ENCODE measurements at regions not wholly inside any gene's neighbourhood (a gene's known extent, or its start where the extent isn't known, plus 50 kb on each side); places are given as distances from the start of the nearest gene placed in this dataset.

DNA sequence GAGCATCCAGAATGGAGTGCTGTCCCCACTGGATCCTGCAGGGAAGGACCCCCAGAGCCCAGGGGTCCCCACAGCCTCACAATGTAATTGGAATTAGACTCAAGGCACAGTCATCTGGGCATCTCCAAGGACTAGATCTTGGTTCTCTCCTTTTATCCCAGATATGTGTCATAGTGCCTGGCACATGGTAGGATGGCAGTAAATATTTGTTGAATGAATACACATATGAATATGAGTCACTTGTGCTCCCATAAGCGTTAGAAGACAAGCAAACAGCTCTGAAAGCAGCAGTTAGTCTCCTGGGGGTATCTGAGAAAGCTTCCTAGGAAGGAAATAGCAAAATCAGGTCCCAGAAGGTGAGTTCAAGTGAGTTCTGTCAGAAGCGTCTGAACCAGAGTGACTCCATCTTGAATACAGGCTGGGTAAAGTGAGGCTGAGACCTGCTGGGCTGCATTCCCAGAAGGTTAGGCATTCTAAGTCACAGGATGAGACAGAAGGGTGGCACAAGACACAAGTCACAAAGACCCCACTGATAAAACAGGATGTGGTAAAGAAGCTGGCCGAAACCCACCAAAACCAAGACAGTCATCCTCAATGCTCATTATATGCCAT lies 234.1 kb upstream of the ID2 start:
- no peaks in the 10 kb centered on the region for H3K79me2 ChIP-seq (replicated peaks; ENCODE audit: insufficient read depth, low read length)
- H3K27ac ChIP-seq (ENCODE audit: low read length), result no peak overlapping the region
- TF ChIP-seq EZH2 (IDR thresholded peaks at IDR 0.05; ENCODE audit: borderline replicate concordance, insufficient read depth, low read length, poor library complexity, severe bottlenecking), result no peak
- TF ChIP-seq RAD21 (conservative IDR thresholded peaks at IDR 0.05), result no peak
- no peak for TF ChIP-seq EP300 (conservative IDR thresholded peaks at IDR 0.05; ENCODE audit: poor library complexity, severe bottlenecking)
- no peak for TF ChIP-seq TAF1 (IDR thresholded peaks at IDR 0.05; ENCODE audit: low read depth)
- TF ChIP-seq, protein P1, sequence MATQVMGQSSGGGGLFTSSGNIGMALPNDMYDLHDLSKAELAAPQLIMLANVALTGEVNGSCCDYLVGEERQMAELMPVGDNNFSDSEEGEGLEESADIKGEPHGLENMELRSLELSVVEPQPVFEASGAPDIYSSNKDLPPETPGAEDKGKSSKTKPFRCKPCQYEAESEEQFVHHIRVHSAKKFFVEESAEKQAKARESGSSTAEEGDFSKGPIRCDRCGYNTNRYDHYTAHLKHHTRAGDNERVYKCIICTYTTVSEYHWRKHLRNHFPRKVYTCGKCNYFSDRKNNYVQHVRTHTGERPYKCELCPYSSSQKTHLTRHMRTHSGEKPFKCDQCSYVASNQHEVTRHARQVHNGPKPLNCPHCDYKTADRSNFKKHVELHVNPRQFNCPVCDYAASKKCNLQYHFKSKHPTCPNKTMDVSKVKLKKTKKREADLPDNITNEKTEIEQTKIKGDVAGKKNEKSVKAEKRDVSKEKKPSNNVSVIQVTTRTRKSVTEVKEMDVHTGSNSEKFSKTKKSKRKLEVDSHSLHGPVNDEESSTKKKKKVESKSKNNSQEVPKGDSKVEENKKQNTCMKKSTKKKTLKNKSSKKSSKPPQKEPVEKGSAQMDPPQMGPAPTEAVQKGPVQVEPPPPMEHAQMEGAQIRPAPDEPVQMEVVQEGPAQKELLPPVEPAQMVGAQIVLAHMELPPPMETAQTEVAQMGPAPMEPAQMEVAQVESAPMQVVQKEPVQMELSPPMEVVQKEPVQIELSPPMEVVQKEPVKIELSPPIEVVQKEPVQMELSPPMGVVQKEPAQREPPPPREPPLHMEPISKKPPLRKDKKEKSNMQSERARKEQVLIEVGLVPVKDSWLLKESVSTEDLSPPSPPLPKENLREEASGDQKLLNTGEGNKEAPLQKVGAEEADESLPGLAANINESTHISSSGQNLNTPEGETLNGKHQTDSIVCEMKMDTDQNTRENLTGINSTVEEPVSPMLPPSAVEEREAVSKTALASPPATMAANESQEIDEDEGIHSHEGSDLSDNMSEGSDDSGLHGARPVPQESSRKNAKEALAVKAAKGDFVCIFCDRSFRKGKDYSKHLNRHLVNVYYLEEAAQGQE (IDR thresholded peaks at IDR 0.05; ENCODE audit: borderline replicate concordance), result no peak
- TF ChIP-seq POLR2AphosphoS5 (IDR thresholded peaks at IDR 0.05), result no peak
- TF ChIP-seq SMC3 (conservative IDR thresholded peaks at IDR 0.05; ENCODE audit: poor library complexity), result no peak
- no peak for TF ChIP-seq MXI1 (conservative IDR thresholded peaks at IDR 0.05; ENCODE audit: poor library complexity, severe bottlenecking)
- TF ChIP-seq, protein P2, sequence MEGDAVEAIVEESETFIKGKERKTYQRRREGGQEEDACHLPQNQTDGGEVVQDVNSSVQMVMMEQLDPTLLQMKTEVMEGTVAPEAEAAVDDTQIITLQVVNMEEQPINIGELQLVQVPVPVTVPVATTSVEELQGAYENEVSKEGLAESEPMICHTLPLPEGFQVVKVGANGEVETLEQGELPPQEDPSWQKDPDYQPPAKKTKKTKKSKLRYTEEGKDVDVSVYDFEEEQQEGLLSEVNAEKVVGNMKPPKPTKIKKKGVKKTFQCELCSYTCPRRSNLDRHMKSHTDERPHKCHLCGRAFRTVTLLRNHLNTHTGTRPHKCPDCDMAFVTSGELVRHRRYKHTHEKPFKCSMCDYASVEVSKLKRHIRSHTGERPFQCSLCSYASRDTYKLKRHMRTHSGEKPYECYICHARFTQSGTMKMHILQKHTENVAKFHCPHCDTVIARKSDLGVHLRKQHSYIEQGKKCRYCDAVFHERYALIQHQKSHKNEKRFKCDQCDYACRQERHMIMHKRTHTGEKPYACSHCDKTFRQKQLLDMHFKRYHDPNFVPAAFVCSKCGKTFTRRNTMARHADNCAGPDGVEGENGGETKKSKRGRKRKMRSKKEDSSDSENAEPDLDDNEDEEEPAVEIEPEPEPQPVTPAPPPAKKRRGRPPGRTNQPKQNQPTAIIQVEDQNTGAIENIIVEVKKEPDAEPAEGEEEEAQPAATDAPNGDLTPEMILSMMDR (IDR thresholded peaks at IDR 0.05; ENCODE audit: poor library complexity, severe bottlenecking), result no peak

DNA sequence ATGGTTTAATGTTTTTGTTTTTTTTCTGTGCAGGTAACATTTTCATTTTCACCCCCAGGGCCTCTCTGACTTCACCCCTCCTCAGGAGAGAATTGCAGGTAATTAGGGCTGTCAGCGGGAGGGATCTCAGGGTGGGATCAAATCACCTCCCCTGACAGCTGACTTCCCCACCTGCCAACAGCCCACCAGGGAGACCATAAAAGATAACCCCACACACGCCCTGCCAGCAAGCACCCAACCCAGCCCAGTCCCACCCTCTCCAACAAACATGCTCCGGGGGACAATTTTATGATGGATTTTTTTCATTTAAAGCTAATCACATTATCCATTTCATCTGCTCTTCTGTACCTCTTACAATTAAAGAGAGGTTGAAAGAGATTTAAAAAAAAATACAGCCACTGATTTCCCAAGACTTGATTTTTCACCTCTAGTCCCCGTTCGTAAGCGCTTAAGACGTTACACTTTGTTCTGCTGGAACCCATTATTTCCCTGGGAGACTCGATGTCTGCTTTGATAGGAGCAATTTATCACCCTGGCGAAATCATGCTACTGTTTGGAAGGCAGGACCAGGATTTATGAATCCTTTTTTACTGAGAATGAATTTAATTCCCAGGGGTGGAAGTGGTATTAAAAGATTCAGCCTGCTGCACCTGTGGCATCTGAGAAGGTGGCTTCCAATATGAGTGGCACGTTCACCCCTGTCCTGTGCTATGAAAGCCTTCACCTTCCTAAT lies 232.9 kb upstream of the ID2 start:
- Histone ChIP-seq H3F3A (ENCODE audit: insufficient read depth, low read length, poor library complexity, severe bottlenecking) (no peaks in the 10 kb centered on the region), H4K20me1 (ENCODE audit: insufficient read depth) (no peaks in the 10 kb centered on the region), H3K4me2 (ENCODE audit: low read length) (no peak overlapping the region), H3K9me3 (ENCODE audit: low read length) (no peaks in the 10 kb centered on the region), H3K9me2 (ENCODE audit: insufficient read depth, low read length) (no peaks in the 10 kb centered on the region), H3K27me3 (ENCODE audit: insufficient read depth, low read depth, low read length) (no peaks in the 10 kb centered on the region), H3K9ac (ENCODE audit: low read length) (no peak overlapping the region), H3K27ac (ENCODE audit: low read length) (peak overlapping the region; percentile 15), H3K36me3 (ENCODE audit: insufficient read depth, low read length) (no peaks in the 10 kb centered on the region), H2AFZ (ENCODE audit: low read depth, low read length) (no peak overlapping the region), H3K4me3 (ENCODE audit: low read length) (peak overlapping the region; percentile 20), H3K79me2 (replicated peaks; ENCODE audit: insufficient read depth, low read length) (no peaks in the 10 kb centered on the region)
- no peak for TF ChIP-seq SMC3 (conservative IDR thresholded peaks at IDR 0.05; ENCODE audit: poor library complexity)
- no peak for TF ChIP-seq RAD21 (conservative IDR thresholded peaks at IDR 0.05)
- TF ChIP-seq, protein P2 (IDR thresholded peaks at IDR 0.05; ENCODE audit: poor library complexity, severe bottlenecking), result no peak
- no peak for TF ChIP-seq POLR2AphosphoS5 (IDR thresholded peaks at IDR 0.05)
- no peak for TF ChIP-seq MXI1 (conservative IDR thresholded peaks at IDR 0.05; ENCODE audit: poor library complexity, severe bottlenecking)
- TF ChIP-seq EZH2 (IDR thresholded peaks at IDR 0.05; ENCODE audit: borderline replicate concordance, insufficient read depth, low read length, poor library complexity, severe bottlenecking), result no peak
- no peak for TF ChIP-seq EP300 (conservative IDR thresholded peaks at IDR 0.05; ENCODE audit: poor library complexity, severe bottlenecking)
- TF ChIP-seq, protein P1 (IDR thresholded peaks at IDR 0.05; ENCODE audit: borderline replicate concordance), result no peak
- no peak for TF ChIP-seq TAF1 (IDR thresholded peaks at IDR 0.05; ENCODE audit: low read depth)

More for the DNA sequence above, 234.1 kb upstream of the ID2 start:
- H2AFZ ChIP-seq (ENCODE audit: low read depth, low read length), result no peak overlapping the region
- no peaks in the 10 kb centered on the region for H3F3A ChIP-seq (ENCODE audit: insufficient read depth, low read length, poor library complexity, severe bottlenecking)
- no peak overlapping the region for H3K9ac ChIP-seq (ENCODE audit: low read length)
- no peaks in the 10 kb centered on the region for H3K9me3 ChIP-seq (ENCODE audit: low read length)
- no peaks in the 10 kb centered on the region for H3K9me2 ChIP-seq (ENCODE audit: insufficient read depth, low read length)
- H3K36me3 ChIP-seq (ENCODE audit: insufficient read depth, low read length), result no peaks in the 10 kb centered on the region
- no peak overlapping the region for H3K4me2 ChIP-seq (ENCODE audit: low read length)
- H3K27me3 ChIP-seq (ENCODE audit: insufficient read depth, low read depth, low read length), result no peaks in the 10 kb centered on the region
- no peaks in the 10 kb centered on the region for H4K20me1 ChIP-seq (ENCODE audit: insufficient read depth)
- H3K4me3 ChIP-seq (ENCODE audit: low read length), result no peak overlapping the region

Measured in neural cell (in vitro differentiated cells).